ENCODE measurements at regions not wholly inside any gene's neighbourhood (a gene's known extent, or its start where the extent isn't known, plus 50 kb on each side); places are given as distances from the start of the nearest gene placed in this dataset.

- peak; percentile 74 for TF ChIP-seq RAD21 (IDR thresholded peaks at IDR 0.05; ENCODE audit: low read depth)
- TF ChIP-seq TEAD4 (IDR thresholded peaks at IDR 0.05): no peak
Observed at GRCh38 chr11:57116654-57117053, 65.1 kb upstream of the LRRC55 start.

- TF ChIP-seq YY1 (IDR thresholded peaks at IDR 0.05; ENCODE audit: low read depth) (no peak), EP300 (IDR thresholded peaks at IDR 0.05; ENCODE audit: borderline replicate concordance) (no peak), CREB1 (IDR thresholded peaks at IDR 0.05; ENCODE audit: low read depth) (no peak), FOXM1 (IDR thresholded peaks at IDR 0.05; ENCODE audit: borderline replicate concordance, low read depth) (no peak), ZBTB7A (IDR thresholded peaks at IDR 0.05; ENCODE audit: low read depth) (no peak), NFIC (IDR thresholded peaks at IDR 0.05) (no peak), EGR1 (IDR thresholded peaks at IDR 0.05) (no peak), REST (IDR thresholded peaks at IDR 0.05; ENCODE audit: low read depth) (no peak), RAD21 (IDR thresholded peaks at IDR 0.05; ENCODE audit: low read depth) (no peak), MAX (IDR thresholded peaks at IDR 0.05) (no peak), CEBPB (IDR thresholded peaks at IDR 0.05) (no peak), TCF12 (IDR thresholded peaks at IDR 0.05; ENCODE audit: low read depth) (no peak), TEAD4 (IDR thresholded peaks at IDR 0.05) (no peak), USF1 (IDR thresholded peaks at IDR 0.05) (no peak)
Observed at GRCh38 chr11:57120192-57120965, 61.4 kb upstream of the LRRC55 start.

- TF ChIP-seq TAF1 (IDR thresholded peaks at IDR 0.05; ENCODE audit: low read depth) (no peak), ZBTB7A (IDR thresholded peaks at IDR 0.05; ENCODE audit: low read depth) (no peak), RAD21 (IDR thresholded peaks at IDR 0.05; ENCODE audit: low read depth) (no peak), NFIC (IDR thresholded peaks at IDR 0.05) (no peak), FOXM1 (IDR thresholded peaks at IDR 0.05; ENCODE audit: borderline replicate concordance, low read depth) (no peak), EGR1 (IDR thresholded peaks at IDR 0.05) (no peak), TEAD4 (IDR thresholded peaks at IDR 0.05) (no peak), USF1 (IDR thresholded peaks at IDR 0.05) (no peak), YY1 (IDR thresholded peaks at IDR 0.05; ENCODE audit: low read depth) (no peak), CEBPB (IDR thresholded peaks at IDR 0.05) (no peak), EP300 (IDR thresholded peaks at IDR 0.05; ENCODE audit: borderline replicate concordance) (no peak), MAX (IDR thresholded peaks at IDR 0.05) (no peak), CREB1 (IDR thresholded peaks at IDR 0.05; ENCODE audit: low read depth) (no peak), TCF12 (IDR thresholded peaks at IDR 0.05; ENCODE audit: low read depth) (no peak)
Observed at GRCh38 chr11:57121996-57122395, 59.8 kb upstream of the LRRC55 start.

GRCh38 chr11:57123590-57123989, 58.2 kb upstream of the LRRC55 start:
- TF ChIP-seq CREB1 (IDR thresholded peaks at IDR 0.05; ENCODE audit: low read depth) (no peak), YY1 (IDR thresholded peaks at IDR 0.05; ENCODE audit: low read depth) (no peak), REST (IDR thresholded peaks at IDR 0.05; ENCODE audit: low read depth) (no peak), NFIC (IDR thresholded peaks at IDR 0.05) (no peak), MAX (IDR thresholded peaks at IDR 0.05) (no peak), RAD21 (IDR thresholded peaks at IDR 0.05; ENCODE audit: low read depth) (no peak), TAF1 (IDR thresholded peaks at IDR 0.05; ENCODE audit: low read depth) (no peak), ZBTB7A (IDR thresholded peaks at IDR 0.05; ENCODE audit: low read depth) (no peak), TCF12 (IDR thresholded peaks at IDR 0.05; ENCODE audit: low read depth) (no peak), TEAD4 (IDR thresholded peaks at IDR 0.05) (no peak), CEBPB (IDR thresholded peaks at IDR 0.05) (no peak), FOXM1 (IDR thresholded peaks at IDR 0.05; ENCODE audit: borderline replicate concordance, low read depth) (no peak), EGR1 (IDR thresholded peaks at IDR 0.05) (no peak)

GRCh38 chr11:57124505-57124904, 57.2 kb upstream of the LRRC55 start:
- no peak for TF ChIP-seq MAX (IDR thresholded peaks at IDR 0.05)
- TF ChIP-seq CREB1 (IDR thresholded peaks at IDR 0.05; ENCODE audit: low read depth): no peak
- TF ChIP-seq TEAD4 (IDR thresholded peaks at IDR 0.05): no peak
- no peak for TF ChIP-seq EP300 (IDR thresholded peaks at IDR 0.05; ENCODE audit: borderline replicate concordance)
- no peak for TF ChIP-seq NFIC (IDR thresholded peaks at IDR 0.05)
- TF ChIP-seq USF1 (IDR thresholded peaks at IDR 0.05): no peak
- no peak for TF ChIP-seq RAD21 (IDR thresholded peaks at IDR 0.05; ENCODE audit: low read depth)
- TF ChIP-seq EGR1 (IDR thresholded peaks at IDR 0.05): no peak

All from Ishikawa (cell line).